ENCODE measurements at regions not wholly inside any gene's neighbourhood (a gene's known extent, or its start where the extent isn't known, plus 50 kb on each side); places are given as distances from the start of the nearest gene placed in this dataset.

GRCh38 chr2:226408141-226408540, 391.5 kb downstream of the IRS1 start:
- intact Hi-C loops (cut with micrococcal nuclease), result no loop called here
- ATAC-seq, result no peak
- Histone ChIP-seq H3K4me1 (ENCODE audit: control insufficient read depth in 2 of 2, insufficient read depth in 2 of 2, low read length in 2 of 2) (no peaks in the 10 kb centered on the region), H3K27me3 (ENCODE audit: control insufficient read depth in 2 of 2, insufficient read depth in 2 of 2, low read length in 2 of 2) (no peaks in the 10 kb centered on the region), H3K4me3 (ENCODE audit: low read length) (no peak overlapping the region), H3K36me3 (ENCODE audit: control insufficient read depth in 2 of 3, insufficient read depth in 3 of 3, low read length in 3 of 3) (no peaks in the 10 kb centered on the region), H3K9me3 (ENCODE audit: control insufficient read depth in 2 of 3, low read length in 3 of 3) (no peaks in the 10 kb centered on the region), H3K27ac (ENCODE audit: low read depth, low read length) (no peak overlapping the region)
- Mint-ChIP-seq H3K27me3 (peaks cover 20 to 30% (median 28%) of the 10 kb centered on the region in 5 donors), H3K9me3 (peaks cover 0 to 11% (median 1%) of the 10 kb centered on the region in 11 donors), H3K27ac (no peak overlapping the region), H3K4me1 (peaks cover 0 to 6% (median 0%) of the 10 kb centered on the region in 7 donors), H3K4me3 (no peak overlapping the region), H3K36me3 (no peaks in the 10 kb centered on the region)
- DNase-seq, result no peak
- ChIA-PET CTCF (no interaction called here), POLR2A (no interaction called here)

GRCh38 chr2:226407135-226407534, 392.5 kb downstream of the IRS1 start:
- H3K4me3 Mint-ChIP-seq, result no peak overlapping the region
- Histone ChIP-seq H3K4me1 (ENCODE audit: control insufficient read depth in 2 of 2, insufficient read depth in 2 of 2, low read length in 2 of 2) (no peaks in the 10 kb centered on the region), H3K36me3 (ENCODE audit: control insufficient read depth in 2 of 3, insufficient read depth in 3 of 3, low read length in 3 of 3) (no peaks in the 10 kb centered on the region), H3K27me3 (ENCODE audit: control insufficient read depth in 2 of 2, insufficient read depth in 2 of 2, low read length in 2 of 2) (no peaks in the 10 kb centered on the region), H3K9me3 (ENCODE audit: control insufficient read depth in 2 of 3, low read length in 3 of 3) (no peaks in the 10 kb centered on the region), H3K4me3 (ENCODE audit: low read length) (no peak overlapping the region), H3K27ac (ENCODE audit: low read depth, low read length) (no peak overlapping the region)
- intact Hi-C loops (cut with micrococcal nuclease), result no loop called here
- CTCF ChIA-PET, result no interaction called here
- peaks cover 0 to 11% (median 1%) of the 10 kb centered on the region in 11 donors for H3K9me3 Mint-ChIP-seq
- POLR2A ChIA-PET, result no interaction called here
- H3K27me3 Mint-ChIP-seq, result peaks cover 21 to 31% (median 28%) of the 10 kb centered on the region in 5 donors
- no peak overlapping the region for H3K27ac Mint-ChIP-seq
- H3K4me1 Mint-ChIP-seq, result peaks cover 0 to 6% (median 0%) of the 10 kb centered on the region in 7 donors
- H3K36me3 Mint-ChIP-seq, result no peaks in the 10 kb centered on the region
- ATAC-seq (no peak), DNase-seq (no peak)

- Histone ChIP-seq H3K27ac (ENCODE audit: low read depth, low read length) (no peak overlapping the region), H3K4me3 (ENCODE audit: low read length) (no peak overlapping the region), H3K9me3 (ENCODE audit: control insufficient read depth in 2 of 3, low read length in 3 of 3) (no peaks in the 10 kb centered on the region), H3K27me3 (ENCODE audit: control insufficient read depth in 2 of 2, insufficient read depth in 2 of 2, low read length in 2 of 2) (no peaks in the 10 kb centered on the region), H3K4me1 (ENCODE audit: control insufficient read depth in 2 of 2, insufficient read depth in 2 of 2, low read length in 2 of 2) (no peaks in the 10 kb centered on the region), H3K36me3 (ENCODE audit: control insufficient read depth in 2 of 3, insufficient read depth in 3 of 3, low read length in 3 of 3) (no peaks in the 10 kb centered on the region)
- no peak for DNase-seq
- intact Hi-C loops (cut with micrococcal nuclease), result no loop called here
- peaks cover 0 to 6% (median 0%) of the 10 kb centered on the region in 7 donors for H3K4me1 Mint-ChIP-seq
- H3K27ac Mint-ChIP-seq, result no peak overlapping the region
- H3K9me3 Mint-ChIP-seq, result peaks cover 0 to 11% (median 1%) of the 10 kb centered on the region in 11 donors
- H3K27me3 Mint-ChIP-seq, result peaks cover 24 to 38% (median 28%) of the 10 kb centered on the region in 5 donors
- H3K36me3 Mint-ChIP-seq, result no peaks in the 10 kb centered on the region
- CTCF ChIA-PET, result no interaction called here
- POLR2A ChIA-PET, result no interaction called here
- no peak for ATAC-seq
- no peak overlapping the region for H3K4me3 Mint-ChIP-seq
Observed at GRCh38 chr2:226405465-226405864, 394.2 kb downstream of the IRS1 start.

GRCh38 chr2:226403369-226403768, 396.3 kb downstream of the IRS1 start:
- peaks cover 18 to 38% (median 19%) of the 10 kb centered on the region in 5 donors for H3K27me3 Mint-ChIP-seq
- Histone ChIP-seq H3K4me3 (ENCODE audit: low read length) (no peak overlapping the region), H3K27me3 (ENCODE audit: control insufficient read depth in 2 of 2, insufficient read depth in 2 of 2, low read length in 2 of 2) (no peaks in the 10 kb centered on the region), H3K9me3 (ENCODE audit: control insufficient read depth in 2 of 3, low read length in 3 of 3) (no peaks in the 10 kb centered on the region), H3K27ac (ENCODE audit: low read depth, low read length) (no peak overlapping the region), H3K4me1 (ENCODE audit: control insufficient read depth in 2 of 2, insufficient read depth in 2 of 2, low read length in 2 of 2) (no peaks in the 10 kb centered on the region), H3K36me3 (ENCODE audit: control insufficient read depth in 2 of 3, insufficient read depth in 3 of 3, low read length in 3 of 3) (no peaks in the 10 kb centered on the region)
- intact Hi-C loops (cut with micrococcal nuclease), result no loop called here
- no peak overlapping the region for H3K4me3 Mint-ChIP-seq
- peaks cover 0 to 4% (median 0%) of the 10 kb centered on the region in 11 donors for H3K9me3 Mint-ChIP-seq
- DNase-seq (no peak), ATAC-seq (no peak)
- ChIA-PET POLR2A (no interaction called here), CTCF (no interaction called here)
- no peak overlapping the region for H3K27ac Mint-ChIP-seq
- no peaks in the 10 kb centered on the region for H3K36me3 Mint-ChIP-seq
- peaks cover 0 to 6% (median 0%) of the 10 kb centered on the region in 7 donors for H3K4me1 Mint-ChIP-seq

GRCh38 chr2:226399006-226399405, 400.6 kb downstream of the IRS1 start:
- no peaks in the 10 kb centered on the region for H3K4me1 ChIP-seq (ENCODE audit: control insufficient read depth in 2 of 2, insufficient read depth in 2 of 2, low read length in 2 of 2)
- CTCF ChIA-PET, result interaction anchor here (0.6 kb wide), 1 partner anchor 734 kb away, joined by 4 read pairs; no protein-coding TSS in a partner anchor
- H3K9me3 Mint-ChIP-seq, result peaks cover 0 to 4% (median 0%) of the 10 kb centered on the region in 11 donors

GRCh38 chr2:226398580-226398979, 401.0 kb downstream of the IRS1 start:
- no peak overlapping the region for H3K27ac Mint-ChIP-seq
- CTCF ChIA-PET, result interaction anchor here (0.6 kb wide), 1 partner anchor 733 kb away, joined by 4 read pairs; no protein-coding TSS in a partner anchor
- peaks cover under 1 to 21% (median 10%) of the 10 kb centered on the region in 5 donors for H3K27me3 Mint-ChIP-seq
- intact Hi-C loops (cut with micrococcal nuclease), result no loop called here
- Histone ChIP-seq H3K4me1 (ENCODE audit: control insufficient read depth in 2 of 2, insufficient read depth in 2 of 2, low read length in 2 of 2) (no peaks in the 10 kb centered on the region), H3K4me3 (ENCODE audit: low read length) (no peak overlapping the region), H3K27ac (ENCODE audit: low read depth, low read length) (no peak overlapping the region), H3K27me3 (ENCODE audit: control insufficient read depth in 2 of 2, insufficient read depth in 2 of 2, low read length in 2 of 2) (no peaks in the 10 kb centered on the region), H3K36me3 (ENCODE audit: control insufficient read depth in 2 of 3, insufficient read depth in 3 of 3, low read length in 3 of 3) (no peaks in the 10 kb centered on the region), H3K9me3 (ENCODE audit: control insufficient read depth in 2 of 3, low read length in 3 of 3) (no peaks in the 10 kb centered on the region)
- ATAC-seq, result no peak
- no peaks in the 10 kb centered on the region for H3K36me3 Mint-ChIP-seq
- peaks cover 0 to 4% (median 0%) of the 10 kb centered on the region in 11 donors for H3K9me3 Mint-ChIP-seq
- no peaks in the 10 kb centered on the region for H3K4me1 Mint-ChIP-seq
- H3K4me3 Mint-ChIP-seq, result no peak overlapping the region
- POLR2A ChIA-PET, result no interaction called here
- DNase-seq, result no peak

More at GRCh38 chr2:226399006-226399405, 400.6 kb downstream of the IRS1 start:
- Histone ChIP-seq H3K27me3 (ENCODE audit: control insufficient read depth in 2 of 2, insufficient read depth in 2 of 2, low read length in 2 of 2) (no peaks in the 10 kb centered on the region), H3K27ac (ENCODE audit: low read depth, low read length) (no peak overlapping the region), H3K36me3 (ENCODE audit: control insufficient read depth in 2 of 3, insufficient read depth in 3 of 3, low read length in 3 of 3) (no peaks in the 10 kb centered on the region), H3K4me3 (ENCODE audit: low read length) (no peak overlapping the region), H3K9me3 (ENCODE audit: control insufficient read depth in 2 of 3, low read length in 3 of 3) (no peaks in the 10 kb centered on the region)
- no peak for ATAC-seq
- H3K36me3 Mint-ChIP-seq, result no peaks in the 10 kb centered on the region
- no peaks in the 10 kb centered on the region for H3K4me1 Mint-ChIP-seq
- intact Hi-C loops (cut with micrococcal nuclease), result no loop called here
- POLR2A ChIA-PET, result no interaction called here
- H3K27me3 Mint-ChIP-seq, result peaks cover 4 to 21% (median 15%) of the 10 kb centered on the region in 5 donors
- no peak for DNase-seq
- H3K4me3 Mint-ChIP-seq, result no peak overlapping the region
- no peak overlapping the region for H3K27ac Mint-ChIP-seq

GRCh38 chr2:226396541-226396940, 403.1 kb downstream of the IRS1 start:
- no peak for ATAC-seq
- H3K9me3 Mint-ChIP-seq, result peaks cover 0 to 6% (median 2%) of the 10 kb centered on the region in 11 donors
- H3K36me3 Mint-ChIP-seq, result no peaks in the 10 kb centered on the region
- intact Hi-C loops (cut with micrococcal nuclease), result no loop called here
- ChIA-PET POLR2A (no interaction called here), CTCF (no interaction called here)
- no peak for DNase-seq
- no peak overlapping the region for H3K4me3 Mint-ChIP-seq
- Histone ChIP-seq H3K4me3 (ENCODE audit: low read length) (no peak overlapping the region), H3K36me3 (ENCODE audit: control insufficient read depth in 2 of 3, insufficient read depth in 3 of 3, low read length in 3 of 3) (no peaks in the 10 kb centered on the region), H3K4me1 (ENCODE audit: control insufficient read depth in 2 of 2, insufficient read depth in 2 of 2, low read length in 2 of 2) (no peaks in the 10 kb centered on the region), H3K27me3 (ENCODE audit: control insufficient read depth in 2 of 2, insufficient read depth in 2 of 2, low read length in 2 of 2) (no peaks in the 10 kb centered on the region), H3K27ac (ENCODE audit: low read depth, low read length) (no peak overlapping the region), H3K9me3 (ENCODE audit: control insufficient read depth in 2 of 3, low read length in 3 of 3) (no peaks in the 10 kb centered on the region)
- no peaks in the 10 kb centered on the region for H3K4me1 Mint-ChIP-seq
- peaks cover 0 to 20% (median 4%) of the 10 kb centered on the region in 5 donors for H3K27me3 Mint-ChIP-seq
- H3K27ac Mint-ChIP-seq, result no peak overlapping the region

All from naive thymus-derived CD4-positive, alpha-beta T cell (primary cell).